NB4 (cell line): ENCODE measurements at regions not wholly inside any gene's neighbourhood (a gene's known extent, or its start where the extent isn't known, plus 50 kb on each side); places are given as distances from the start of the nearest gene placed in this dataset.

Experiments used
- DNase-seq: peaks from one replicate; pipeline ENCODE4 v3.0.0; 2010; ENCODE audit warnings: low read depth
- H3K4me3 ChIP-seq: one replicate; pipeline ENCODE4 v1.5.1; 2011; ENCODE audit warnings: mild to moderate bottlenecking, low read depth, low read length, moderate library complexity
- MYC ChIP-seq: IDR thresholded peaks from 2 replicates; pipeline ENCODE4 v1.6.1; 2011; ENCODE audit warnings: low read depth, low read length
- POLR2A ChIP-seq: IDR thresholded peaks from 2 replicates; pipeline ENCODE4 v1.6.1; 2011; ENCODE audit warnings: mild to moderate bottlenecking; ENCODE audit not compliant: insufficient read length; ENCODE audit errors: extremely low read depth
- TF ChIP-seq, protein P1 (sequence below): IDR thresholded peaks from 2 replicates; pipeline ENCODE4 v1.6.1; 2011; ENCODE audit warnings: low read depth, low read length
- TF ChIP-seq, protein P2 (sequence below): IDR thresholded peaks from one replicate; pipeline ENCODE4 v1.5.1; 2012; ENCODE audit warnings: low read depth, low read length

DNA sequence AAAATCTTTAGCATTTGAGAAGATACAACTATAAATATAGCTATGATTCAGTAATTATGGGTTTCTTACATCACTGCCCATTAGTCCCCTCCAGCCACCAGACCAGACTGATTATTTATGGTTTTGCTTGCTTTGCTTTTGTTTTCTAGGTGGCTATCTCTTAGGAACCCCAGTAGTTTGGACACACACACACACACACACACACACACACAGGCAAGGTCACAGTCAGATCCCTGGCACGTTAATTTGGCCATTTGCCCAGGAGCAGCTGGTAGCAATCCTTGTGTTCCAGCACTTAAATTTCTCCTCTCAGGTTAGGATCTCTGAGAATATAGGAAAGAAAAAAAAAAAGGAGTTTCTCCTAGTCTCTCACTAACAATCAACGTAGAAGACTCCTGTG is 90.2 kb upstream of the RESF1 start:
- TF ChIP-seq, protein P1, sequence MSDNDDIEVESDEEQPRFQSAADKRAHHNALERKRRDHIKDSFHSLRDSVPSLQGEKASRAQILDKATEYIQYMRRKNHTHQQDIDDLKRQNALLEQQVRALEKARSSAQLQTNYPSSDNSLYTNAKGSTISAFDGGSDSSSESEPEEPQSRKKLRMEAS, result no peak
- no peak for DNase-seq
- no peak overlapping the region for H3K4me3 ChIP-seq

DNA sequence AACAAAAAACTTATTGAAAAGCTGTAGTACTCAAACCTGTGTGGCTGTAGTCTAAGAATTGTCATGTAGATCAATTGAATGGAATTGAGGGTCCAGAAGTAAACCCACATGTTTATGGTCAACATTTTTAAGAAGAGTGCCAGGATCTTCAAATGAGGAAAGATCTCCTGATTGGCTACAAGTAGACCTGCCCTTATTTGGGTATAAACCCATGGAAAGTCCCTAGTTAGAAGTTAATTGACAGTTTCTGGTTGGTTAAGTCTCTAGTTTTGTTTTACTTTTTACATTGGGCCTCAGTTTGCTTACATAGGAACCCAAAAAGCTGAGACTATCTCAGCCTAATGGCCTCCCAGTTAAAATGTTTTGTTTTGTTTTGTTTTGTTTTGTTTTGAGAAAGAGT is 91.9 kb upstream of the RESF1 start:
- no peak for TF ChIP-seq MYC
- TF ChIP-seq, protein P2, sequence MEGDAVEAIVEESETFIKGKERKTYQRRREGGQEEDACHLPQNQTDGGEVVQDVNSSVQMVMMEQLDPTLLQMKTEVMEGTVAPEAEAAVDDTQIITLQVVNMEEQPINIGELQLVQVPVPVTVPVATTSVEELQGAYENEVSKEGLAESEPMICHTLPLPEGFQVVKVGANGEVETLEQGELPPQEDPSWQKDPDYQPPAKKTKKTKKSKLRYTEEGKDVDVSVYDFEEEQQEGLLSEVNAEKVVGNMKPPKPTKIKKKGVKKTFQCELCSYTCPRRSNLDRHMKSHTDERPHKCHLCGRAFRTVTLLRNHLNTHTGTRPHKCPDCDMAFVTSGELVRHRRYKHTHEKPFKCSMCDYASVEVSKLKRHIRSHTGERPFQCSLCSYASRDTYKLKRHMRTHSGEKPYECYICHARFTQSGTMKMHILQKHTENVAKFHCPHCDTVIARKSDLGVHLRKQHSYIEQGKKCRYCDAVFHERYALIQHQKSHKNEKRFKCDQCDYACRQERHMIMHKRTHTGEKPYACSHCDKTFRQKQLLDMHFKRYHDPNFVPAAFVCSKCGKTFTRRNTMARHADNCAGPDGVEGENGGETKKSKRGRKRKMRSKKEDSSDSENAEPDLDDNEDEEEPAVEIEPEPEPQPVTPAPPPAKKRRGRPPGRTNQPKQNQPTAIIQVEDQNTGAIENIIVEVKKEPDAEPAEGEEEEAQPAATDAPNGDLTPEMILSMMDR, result no peak
- no peak for TF ChIP-seq POLR2A
- TF ChIP-seq, protein P1, result no peak
- no peak for DNase-seq
- H3K4me3 ChIP-seq, result no peak overlapping the region

DNA sequence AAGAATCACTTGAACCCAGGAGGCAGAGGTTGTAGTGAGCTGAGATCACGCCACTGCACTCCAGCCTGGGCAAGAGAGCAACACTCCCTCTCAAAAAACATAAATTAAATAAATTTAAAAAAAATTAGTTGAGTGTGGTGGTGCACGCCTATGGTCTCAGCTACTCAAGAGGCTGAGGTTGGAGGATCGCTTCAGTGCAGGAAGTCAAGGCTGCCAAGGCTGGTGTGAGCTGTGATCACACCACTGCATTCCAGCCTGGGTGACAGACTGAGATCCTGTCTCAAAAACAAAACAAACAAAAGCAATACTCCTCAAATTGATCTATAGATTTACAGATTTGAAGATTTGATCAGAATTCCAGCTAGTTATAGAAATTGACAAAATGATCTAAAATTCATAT is 92.7 kb upstream of the RESF1 start:
- H3K4me3 ChIP-seq, result no peak overlapping the region
- TF ChIP-seq MYC, result no peak
- TF ChIP-seq POLR2A, result no peak
- TF ChIP-seq, protein P1, result no peak
- TF ChIP-seq, protein P2, result no peak

DNA sequence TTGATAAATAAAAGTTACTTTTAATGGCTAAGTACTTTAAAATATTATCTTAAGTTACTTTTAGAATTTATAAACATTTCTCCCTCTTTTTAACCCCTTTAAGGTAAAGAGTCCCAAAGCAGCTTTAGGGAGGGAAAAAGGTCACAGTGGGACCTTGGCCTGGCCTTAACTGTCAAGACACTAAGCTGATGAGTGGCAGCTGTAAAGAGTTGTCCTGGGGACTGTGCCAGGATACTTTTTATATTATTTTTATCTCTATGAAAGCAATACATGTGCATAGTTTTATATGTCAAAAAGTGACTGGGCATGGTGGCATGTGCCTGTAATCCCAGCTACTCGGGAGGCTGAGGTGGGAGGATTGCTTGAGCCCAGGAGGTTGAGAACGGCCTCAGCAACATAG is 94.2 kb upstream of the RESF1 start:
- H3K4me3 ChIP-seq, result no peak overlapping the region
- no peak for DNase-seq
- TF ChIP-seq, protein P2, result no peak
- TF ChIP-seq POLR2A, result no peak
- TF ChIP-seq MYC, result no peak
- TF ChIP-seq, protein P1, result no peak

More for the DNA sequence above, 92.7 kb upstream of the RESF1 start:
- no peak for DNase-seq

DNA sequence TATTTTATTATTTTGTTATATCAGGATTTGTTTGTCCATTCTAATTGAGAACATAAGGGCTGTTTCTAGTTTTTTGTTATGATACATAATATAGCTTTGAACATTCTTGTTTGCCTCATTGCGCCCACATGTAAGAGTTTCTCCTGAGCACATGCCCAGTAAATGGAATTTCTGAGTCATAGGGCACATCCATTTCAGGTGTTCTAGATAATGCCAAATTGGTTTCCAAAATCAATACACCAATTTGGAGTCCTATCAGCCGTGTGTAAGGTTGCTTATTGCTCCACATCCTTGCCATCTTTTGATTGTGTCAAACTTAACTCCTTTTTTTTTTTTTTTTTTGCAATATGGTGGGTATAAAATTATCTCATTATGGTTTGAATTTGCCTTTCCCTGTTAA is 97.9 kb upstream of the RESF1 start:
- TF ChIP-seq, protein P1, result no peak
- TF ChIP-seq, protein P2, result no peak
- TF ChIP-seq POLR2A, result no peak
- no peak for TF ChIP-seq MYC
- no peak for DNase-seq
- no peak overlapping the region for H3K4me3 ChIP-seq

DNA sequence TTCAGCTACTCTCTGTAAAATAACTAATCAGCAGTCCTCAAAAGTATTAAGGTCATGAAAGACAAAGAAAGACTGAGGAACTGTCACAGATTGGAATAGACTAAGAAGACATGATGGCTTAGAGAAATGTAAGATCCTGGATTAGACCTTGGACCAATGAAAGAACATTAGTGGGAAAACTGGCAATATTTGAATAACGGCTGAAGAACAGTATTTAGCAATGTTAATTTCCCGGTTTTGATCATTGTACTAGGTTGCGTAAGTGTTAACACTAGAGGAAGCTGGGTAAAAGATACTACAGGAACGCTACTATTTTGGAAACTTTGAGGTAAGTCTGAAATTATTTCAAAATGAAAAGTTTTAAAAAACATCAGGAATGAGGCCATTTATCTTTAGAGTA is 98.8 kb upstream of the RESF1 start:
- no peak for DNase-seq
- no peak overlapping the region for H3K4me3 ChIP-seq
- TF ChIP-seq, protein P2, result no peak
- TF ChIP-seq POLR2A, result no peak
- TF ChIP-seq MYC, result no peak
- TF ChIP-seq, protein P1, result no peak
